GM21423 (cell line): ENCODE measurements at regions not wholly inside any gene's neighbourhood (a gene's known extent, or its start where the extent isn't known, plus 50 kb on each side); places are given as distances from the start of the nearest gene placed in this dataset.

Experiments
- ATAC-seq: cut with Tn5 transposase; IDR thresholded peaks from one replicate; pipeline ENCODE4 v1.9.1; 2021; ENCODE audit warnings: mild to moderate bottlenecking, moderate library complexity; ENCODE audit not compliant: unreplicated experiment

DNA sequence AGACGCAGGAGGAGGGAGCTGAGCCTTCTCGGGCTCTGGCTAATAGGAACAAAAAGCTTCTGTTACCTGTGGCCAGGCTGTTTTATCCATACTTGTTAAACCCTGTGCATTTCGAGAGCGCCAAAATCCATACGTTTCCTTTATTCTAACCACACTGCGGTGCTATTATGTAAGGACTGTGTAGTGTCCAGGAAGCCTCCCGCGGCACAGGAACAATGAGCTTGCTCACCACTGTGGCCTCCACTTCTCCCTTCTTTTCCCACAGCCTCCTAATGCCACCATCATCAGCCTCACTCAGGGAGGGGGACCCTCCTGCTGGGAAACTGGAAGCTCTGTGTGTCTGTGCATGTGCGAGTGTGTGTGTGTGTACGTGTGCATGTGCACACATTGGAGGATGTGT lies 268.5 kb downstream of the HAUS1 start:
- ATAC-seq = no peak

DNA sequence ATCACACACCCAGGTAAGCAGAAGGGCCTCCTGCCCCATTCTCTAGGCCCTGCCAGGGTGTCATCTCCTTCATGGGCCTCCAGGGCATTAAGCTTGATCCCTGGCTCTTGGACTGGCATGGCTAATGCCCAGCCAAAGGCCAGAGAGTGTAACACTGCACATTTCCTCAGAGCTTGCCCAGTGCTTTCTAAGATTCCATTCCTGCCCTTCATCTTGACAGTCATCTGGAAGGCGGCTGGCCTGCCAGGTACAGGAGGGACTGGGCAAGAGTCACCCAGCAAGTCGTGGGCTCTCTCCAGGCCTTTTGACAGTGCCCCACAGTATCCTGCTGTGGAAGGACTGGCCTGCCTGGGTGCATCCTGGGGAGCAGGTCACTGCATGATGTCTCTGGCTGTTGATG lies 268.9 kb downstream of the HAUS1 start:
- ATAC-seq = no peak

GRCh38 chr18:46373791-46374190 lies 269.6 kb downstream of the HAUS1 start:
- ATAC-seq = no peak

DNA sequence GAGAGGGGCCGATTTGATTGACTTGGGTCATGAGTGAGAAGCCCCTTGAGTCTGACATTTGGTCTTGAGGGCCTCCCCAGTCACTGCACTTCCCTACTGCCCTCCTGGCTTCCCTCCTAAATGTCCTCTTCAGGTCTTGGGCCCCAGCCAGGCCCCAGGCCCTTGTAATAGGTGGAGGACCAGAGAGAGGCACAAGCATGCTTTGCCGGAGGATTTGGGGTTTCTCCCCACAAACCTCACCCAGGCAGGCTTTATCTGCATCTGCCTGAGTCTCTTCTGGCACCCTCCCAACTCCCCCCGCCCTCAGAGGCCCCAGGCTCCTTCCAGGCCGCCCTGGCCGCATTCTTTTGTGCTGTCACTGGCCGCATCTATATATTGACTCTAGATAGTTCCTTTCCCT lies 270.7 kb downstream of the HAUS1 start:
- no peak for ATAC-seq

DNA sequence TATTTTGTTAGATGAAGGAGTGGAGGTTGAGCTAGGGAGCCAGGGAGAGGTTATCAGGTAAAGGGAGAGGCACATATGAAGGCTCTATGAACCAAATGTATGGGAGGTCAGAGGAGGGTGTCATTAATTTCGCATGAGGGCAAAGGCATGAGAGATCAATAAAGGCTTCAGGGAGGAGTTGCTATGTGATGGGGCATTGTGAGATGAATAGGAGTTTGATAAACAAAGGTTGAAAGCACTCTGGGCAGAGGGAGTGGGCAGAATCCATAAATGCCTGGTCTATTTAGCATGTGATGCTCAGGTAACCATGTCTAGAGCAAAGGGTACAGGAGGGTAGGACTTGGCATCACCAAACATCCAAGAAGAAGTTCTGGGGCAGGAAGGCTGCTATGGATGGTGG lies 273.4 kb downstream of the HAUS1 start:
- no peak for ATAC-seq

- ATAC-seq = no peak
Measured at GRCh38 chr18:46378126-46378863, 274.1 kb downstream of the HAUS1 start.

- ATAC-seq = no peak
Measured at GRCh38 chr18:46378864-46379207, 274.7 kb downstream of the HAUS1 start.

DNA sequence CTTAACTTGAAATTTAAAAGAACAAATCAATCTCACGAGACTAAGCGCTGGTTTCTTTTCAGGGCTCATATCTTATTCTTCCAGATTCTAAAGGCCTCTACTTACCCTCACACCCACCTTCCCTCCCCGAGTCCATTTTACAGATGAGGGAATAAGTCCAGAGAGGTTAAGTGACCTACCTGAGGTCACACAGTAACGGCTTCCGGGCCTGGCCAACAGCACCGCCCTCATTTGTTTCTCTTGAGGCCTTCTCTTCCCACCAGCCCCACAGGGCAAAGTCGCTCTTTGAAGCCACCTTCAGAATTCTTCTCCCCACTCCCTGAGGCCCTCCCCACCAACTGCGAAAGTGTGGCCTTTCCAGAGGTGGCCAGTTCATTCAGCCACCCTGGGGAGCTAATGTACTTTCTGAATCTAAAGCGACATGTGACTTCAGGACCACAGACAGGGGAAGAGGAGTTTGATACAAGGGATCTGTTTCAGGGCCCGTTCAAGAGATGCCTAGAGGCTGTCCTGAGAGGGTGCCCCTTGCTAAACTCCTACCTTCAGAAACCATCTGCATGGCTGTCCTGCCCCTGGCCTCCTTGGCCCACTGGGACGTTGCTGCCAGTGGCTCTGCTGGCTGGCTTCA lies 275.3 kb downstream of the HAUS1 start:
- ATAC-seq = no peak

DNA sequence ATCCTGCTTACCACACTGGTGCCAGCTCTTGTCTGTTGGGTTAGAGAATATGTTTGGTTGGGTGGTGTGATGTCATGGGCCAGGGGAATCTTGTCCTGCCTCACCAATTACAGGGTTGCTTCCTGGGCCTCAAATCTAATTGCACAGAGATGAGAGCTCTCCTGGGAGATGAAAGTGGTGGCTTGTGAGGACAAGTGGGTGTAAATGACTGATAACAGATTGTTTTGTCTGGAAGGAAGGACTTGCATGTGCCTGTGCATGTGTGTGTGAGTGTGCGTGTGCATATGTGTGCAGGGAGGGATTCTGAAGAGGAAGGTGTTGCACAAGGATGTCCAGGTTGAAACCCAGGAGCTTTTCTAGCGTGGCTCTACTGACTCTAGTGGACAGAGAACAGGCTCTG lies 271.9 kb downstream of the LOXHD1 start:
- ATAC-seq = no peak

DNA sequence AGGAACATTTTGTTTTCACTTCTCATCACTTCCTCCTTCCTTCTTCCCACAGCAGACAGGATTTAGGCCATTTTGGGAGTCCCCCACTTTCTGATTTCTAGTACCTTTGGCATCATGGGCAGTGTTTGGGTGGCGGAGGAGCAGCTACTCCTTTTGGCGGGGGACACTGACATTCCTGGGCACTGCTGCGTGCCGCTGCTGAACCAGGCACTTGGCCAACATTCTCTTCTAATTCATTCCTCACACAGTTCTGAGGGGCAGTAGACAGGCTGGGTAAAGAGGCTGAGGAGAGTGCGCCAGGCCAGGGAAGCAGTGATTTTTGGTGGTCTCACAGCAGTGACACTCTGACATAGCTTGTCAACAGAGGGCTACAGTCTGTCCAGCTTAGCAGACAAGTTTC lies 270.2 kb downstream of the LOXHD1 start:
- no peak for ATAC-seq

- no peak for ATAC-seq
Measured at GRCh38 chr18:46387441-46388131, 269.4 kb downstream of the LOXHD1 start.

DNA sequence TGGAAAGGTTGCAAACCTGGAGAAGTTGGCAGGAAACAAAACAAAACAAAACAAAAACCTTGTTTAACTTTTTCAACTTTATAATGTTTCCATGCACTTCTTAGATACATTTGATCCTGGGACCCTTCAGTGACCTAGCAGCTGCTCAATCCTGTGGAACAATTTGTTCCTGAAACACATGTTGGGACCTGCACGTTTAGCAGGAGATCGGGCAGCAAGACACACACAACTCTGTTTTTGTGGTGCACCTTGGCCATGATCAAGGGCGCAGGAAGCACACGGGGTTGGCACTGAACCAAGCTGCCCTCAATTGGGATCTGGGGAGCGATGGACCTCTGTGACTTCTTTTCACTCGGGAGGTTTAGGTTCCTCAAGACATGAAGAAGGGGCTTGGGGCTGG lies 268.7 kb downstream of the LOXHD1 start:
- ATAC-seq = no peak

- ATAC-seq = no peak
Measured at GRCh38 chr18:46392576-46392975, 264.4 kb downstream of the LOXHD1 start.

GRCh38 chr18:46393230-46393629 lies 263.8 kb downstream of the LOXHD1 start:
- no peak for ATAC-seq

- ATAC-seq = no peak
Measured at GRCh38 chr18:46393961-46394360, 263.1 kb downstream of the LOXHD1 start.

GRCh38 chr18:46395795-46396194 lies 261.2 kb downstream of the LOXHD1 start:
- ATAC-seq = no peak

DNA sequence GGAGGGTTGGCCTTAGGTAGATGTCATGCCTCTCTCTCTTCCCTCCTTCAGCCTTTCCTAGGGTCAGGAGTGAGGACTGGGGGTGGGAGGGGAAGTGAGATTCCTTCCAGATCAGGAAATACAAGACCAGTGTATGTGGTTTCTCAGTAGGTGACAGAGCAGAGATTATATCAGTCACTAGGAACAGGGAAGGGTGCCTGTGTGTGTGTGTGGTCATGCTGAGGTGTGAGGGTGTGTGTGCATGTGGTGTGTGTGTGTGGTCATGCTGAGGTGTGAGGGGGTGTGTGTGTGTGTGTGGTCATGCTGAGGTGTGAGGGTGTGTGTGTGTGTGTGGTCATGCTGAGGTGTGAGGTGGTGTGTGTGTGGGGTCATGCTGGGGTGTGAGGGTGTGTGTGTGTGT lies 259.8 kb downstream of the LOXHD1 start:
- no peak for ATAC-seq

DNA sequence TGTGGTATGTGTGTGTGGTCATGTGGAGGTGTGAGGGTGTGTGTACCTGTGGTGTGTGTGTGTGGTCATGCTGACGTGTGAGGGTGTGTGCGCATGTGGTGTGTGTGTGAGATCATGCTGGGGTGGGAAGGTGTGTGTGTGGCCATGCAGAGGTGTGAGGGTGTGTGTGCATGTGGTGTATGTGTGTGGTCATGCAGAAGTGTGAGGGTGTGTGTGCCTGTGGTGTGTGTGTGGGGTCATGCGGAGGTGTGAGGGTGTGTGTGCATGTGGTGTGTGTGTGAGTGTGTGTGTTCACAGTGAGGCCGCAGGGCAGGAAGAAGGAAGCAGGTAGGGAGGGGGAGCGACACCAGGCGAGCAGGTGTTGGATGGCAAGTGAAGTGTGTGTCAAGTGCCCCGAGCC lies 259.0 kb downstream of the LOXHD1 start:
- no peak for ATAC-seq

- ATAC-seq = no peak
Measured at GRCh38 chr18:46398625-46399024, 258.4 kb downstream of the LOXHD1 start.

DNA sequence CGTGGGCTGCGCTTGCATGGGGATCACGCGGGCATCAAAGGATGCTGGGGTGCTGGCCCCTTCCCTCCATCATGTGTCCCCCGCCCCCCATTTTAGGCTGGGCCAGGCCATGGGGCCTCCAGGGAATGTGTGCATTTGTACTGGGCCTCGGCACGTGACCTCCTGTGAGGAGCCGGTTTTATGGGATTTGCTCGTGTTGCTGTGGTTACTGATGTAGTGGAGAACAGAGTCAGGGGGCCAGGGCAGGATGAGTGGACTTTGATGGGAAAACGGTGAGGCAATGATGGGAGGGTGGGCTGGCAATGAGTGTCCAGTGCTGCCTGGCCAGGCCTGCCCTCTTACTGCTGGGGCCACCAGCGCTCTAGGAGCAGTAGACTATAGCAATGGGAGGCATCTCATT lies 257.7 kb downstream of the LOXHD1 start:
- ATAC-seq = no peak

DNA sequence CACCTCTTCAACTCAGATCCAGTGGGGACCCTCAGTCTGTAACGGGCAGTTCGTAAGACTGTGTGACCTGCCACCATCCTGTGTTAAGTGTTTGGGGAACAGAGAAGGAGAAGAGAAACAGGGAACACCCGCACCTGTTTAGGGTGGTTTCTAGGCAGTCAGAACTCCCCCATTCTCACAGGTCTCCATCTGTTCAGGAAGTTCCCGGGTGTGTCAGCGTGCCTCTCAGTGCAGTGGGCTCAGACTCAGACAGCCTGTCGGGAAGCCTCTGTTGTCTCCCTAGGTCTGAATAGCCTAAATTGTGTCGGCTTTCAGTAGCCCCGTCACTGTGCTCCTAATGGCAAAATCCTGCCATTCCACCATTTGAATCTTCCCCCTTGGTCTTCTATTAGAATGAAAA lies 256.6 kb downstream of the LOXHD1 start:
- ATAC-seq = no peak

DNA sequence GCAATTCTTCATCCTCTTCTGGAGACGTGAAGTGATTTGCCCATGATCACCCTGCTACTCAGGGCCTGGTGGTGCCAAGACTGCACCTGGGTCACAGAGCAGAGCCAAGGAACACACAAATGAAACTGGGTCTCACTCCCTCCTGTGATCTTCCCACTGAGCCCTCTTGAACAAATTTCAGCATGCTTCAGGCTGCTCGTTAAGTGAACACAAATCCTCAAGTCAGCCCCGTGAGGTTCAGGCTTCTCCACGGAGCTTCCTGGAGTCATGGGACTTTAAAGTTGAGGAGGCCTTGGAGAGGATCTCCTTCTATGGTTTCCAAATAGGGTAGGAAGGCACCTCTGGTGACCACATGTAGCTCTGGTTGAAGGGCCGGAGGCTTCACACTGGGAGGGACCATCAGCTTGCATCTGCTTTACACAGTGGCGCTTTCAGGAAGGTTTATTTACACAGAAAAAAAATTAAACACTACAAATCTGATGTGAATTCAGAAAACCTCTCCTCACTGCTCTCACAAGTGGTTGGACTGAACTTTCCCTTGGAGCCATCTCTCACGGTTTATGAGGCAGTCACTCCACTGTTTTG lies 255.4 kb downstream of the LOXHD1 start:
- ATAC-seq = no peak
